GM23338 (cell line): ENCODE measurements at regions not wholly inside any gene's neighbourhood (a gene's known extent, or its start where the extent isn't known, plus 50 kb on each side); places are given as distances from the start of the nearest gene placed in this dataset.
"Not testable (repeated sequence)": the region's sequence is repeated elsewhere in the genome, so short reads cannot be mapped to it uniquely, and the experiment has no call there.

Source experiments
- ATAC-seq: fragments of 200-7000 bp; cut with Tn5 transposase; 3 replicates; pipeline ENCODE4 v1.9.1; 2020
- DNase-seq: peaks from one replicate; pipeline ENCODE4 v3.0.0-alpha.2; 2015; ENCODE audit warnings: low spot score
- H2AFZ ChIP-seq: fragments of 200-600 bp; sonication (generic); 2 replicates; pipeline ENCODE4 v1.8.0; 2016; ENCODE audit warnings: antibody characterized with exemption, mild to moderate bottlenecking, moderate library complexity
- H3F3A ChIP-seq: fragments of 200-600 bp; sonication (generic); replicated peaks from 2 replicates; pipeline ENCODE4 v1.8.0; 2017; ENCODE audit warnings: antibody characterized with exemption, mixed run types, low read depth
- H3K27ac ChIP-seq: fragments of 200-600 bp; sonication (generic); 2 replicates; pipeline ENCODE4 v1.6.1; 2016; ENCODE audit warnings: low read depth
- H3K27me3 ChIP-seq: fragments of 200-600 bp; sonication (generic); 2 replicates; pipeline ENCODE4 v1.8.0; 2016; ENCODE audit warnings: mild to moderate bottlenecking, mixed run types, moderate library complexity; ENCODE audit not compliant: insufficient read depth
- H3K36me3 ChIP-seq: fragments of 200-600 bp; sonication (generic); 2 replicates; pipeline ENCODE4 v1.8.0; 2016; ENCODE audit warnings: mild to moderate bottlenecking; ENCODE audit not compliant: insufficient read depth
- H3K4me1 ChIP-seq: fragments of 200-600 bp; sonication (generic); 2 replicates; pipeline ENCODE4 v1.8.0; 2016; ENCODE audit warnings: mild to moderate bottlenecking, moderate library complexity; ENCODE audit not compliant: insufficient read depth
- H3K4me2 ChIP-seq: fragments of 200-600 bp; sonication (generic); 2 replicates; pipeline ENCODE4 v1.7.1; 2017; ENCODE audit warnings: mixed run types
- H3K4me3 ChIP-seq: fragments of 200-600 bp; sonication (generic); 2 replicates; pipeline ENCODE4 v1.6.1; 2016; ENCODE audit warnings: mixed run types
- H3K79me2 ChIP-seq: fragments of 200-600 bp; sonication (generic); replicated peaks from 2 replicates; pipeline ENCODE4 v1.8.0; 2017; ENCODE audit warnings: mild to moderate bottlenecking; ENCODE audit not compliant: insufficient read depth
- H3K9me2 ChIP-seq: fragments of 200-600 bp; sonication (generic); 2 replicates; pipeline ENCODE4 v1.8.0; 2017; ENCODE audit not compliant: insufficient read depth
- H4K20me1 ChIP-seq: fragments of 200-600 bp; sonication (generic); replicated peaks from 2 replicates; pipeline ENCODE4 v1.8.0; 2017; ENCODE audit warnings: mild to moderate bottlenecking; ENCODE audit not compliant: insufficient read depth
- H3K27ac Mint-ChIP-seq: 2 replicates; pipeline ENCODE4 v1.8.0; 2020; ENCODE audit warnings: inconsistent platforms, mild to moderate bottlenecking, moderate library complexity, mixed read lengths
- H3K27me3 Mint-ChIP-seq: 3 replicates; pipeline ENCODE4 v1.8.0; 2022; ENCODE audit warnings: low read depth, mild to moderate bottlenecking, moderate library complexity, mixed read lengths, inconsistent platforms; ENCODE audit not compliant: insufficient read depth, poor library complexity
- H3K36me3 Mint-ChIP-seq: 3 replicates; pipeline ENCODE4 v1.8.0; 2021; ENCODE audit warnings: low read depth, mild to moderate bottlenecking, inconsistent platforms, moderate library complexity, mixed read lengths
- H3K4me1 Mint-ChIP-seq: 3 replicates; pipeline ENCODE4 v1.8.0; 2020; ENCODE audit warnings: mild to moderate bottlenecking, inconsistent platforms, mixed read lengths
- H3K4me3 Mint-ChIP-seq: 3 replicates; pipeline ENCODE4 v1.8.0; 2021; ENCODE audit warnings: moderate library complexity, mild to moderate bottlenecking, inconsistent platforms, mixed read lengths
- H3K9me3 Mint-ChIP-seq: 3 replicates; pipeline ENCODE4 v1.8.0; 2020; ENCODE audit warnings: moderate library complexity, mild to moderate bottlenecking, inconsistent platforms, mixed read lengths
- ETS1 ChIP-seq: IDR thresholded peaks from 2 replicates; pipeline ENCODE4 v1.6.1; 2016; ENCODE audit warnings: antibody characterized with exemption
- EZH2 ChIP-seq: fragments of 200-600 bp; sonication (generic); IDR thresholded peaks from one replicate; pipeline ENCODE4 v1.8.0; 2017; ENCODE audit warnings: antibody characterized with exemption, mild to moderate bottlenecking, low read depth; ENCODE audit not compliant: unreplicated experiment
- EZH2phosphoT487 ChIP-seq: fragments of 200-600 bp; sonication (generic); IDR thresholded peaks from one replicate; pipeline ENCODE4 v1.8.1; 2018; ENCODE audit warnings: antibody characterized with exemption; ENCODE audit not compliant: unreplicated experiment
- POLR2AphosphoS5 ChIP-seq: IDR thresholded peaks from 2 replicates; pipeline ENCODE4 v1.6.1; 2016; ENCODE audit warnings: antibody characterized with exemption, low read depth
- REST ChIP-seq: IDR thresholded peaks from one replicate; pipeline ENCODE4 v1.6.1; 2018; ENCODE audit warnings: antibody characterized with exemption; ENCODE audit not compliant: unreplicated experiment
- ZNF114 ChIP-seq: fragments of 250-450 bp; sonication (Bioruptor Pico); IDR thresholded peaks from 2 replicates; pipeline ENCODE4 v1.5.0; 2020; ENCODE audit warnings: mild to moderate bottlenecking, moderate library complexity

GRCh38 chrX:40897718-40898270 is 162.5 kb upstream of the MED14 start:
- Mint-ChIP-seq H3K4me3 (no peak overlapping the region), H3K27me3 (no peaks in the 10 kb centered on the region), H3K36me3 (no peaks in the 10 kb centered on the region; the same call in 2 of the 3 replicates), H3K9me3 (peaks cover 2% of the 10 kb centered on the region; the same call in 1 of the 3 replicates), H3K4me1 (peaks cover 14% of the 10 kb centered on the region; the same call in 2 of the 3 replicates), H3K27ac (0 out of 2 replicates have a peak overlapping the region, but pooled peaks have one; percentile 36)
- Histone ChIP-seq H3K27me3 (no peaks in the 10 kb centered on the region), H2AFZ (peak overlapping the region; percentile 69), H3K36me3 (no peaks in the 10 kb centered on the region), H4K20me1 (no peaks in the 10 kb centered on the region), H3K9me2 (no peaks in the 10 kb centered on the region), H3K79me2 (no peaks in the 10 kb centered on the region), H3K4me3 (no peak overlapping the region), H3K4me2 (no peak overlapping the region), H3F3A (no peaks in the 10 kb centered on the region), H3K4me1 (no peaks in the 10 kb centered on the region; the same call in 1 of the 2 replicates), H3K27ac (no peak overlapping the region)
- DNase-seq (no peak), ATAC-seq (no peak; the same call in 2 of the 3 replicates)
- no peak for TF ChIP-seq REST
- TF ChIP-seq POLR2AphosphoS5: no peak
- TF ChIP-seq ZNF114 (CRISPR knock-in tag): no peak
- TF ChIP-seq ETS1: no peak
- TF ChIP-seq EZH2phosphoT487: no peak
- no peak for TF ChIP-seq EZH2

- not testable (repeated sequence) for H3K27me3 ChIP-seq, H3K79me2 ChIP-seq, H3K27me3 Mint-ChIP-seq, H3K4me2 ChIP-seq, H3K4me1 ChIP-seq, ATAC-seq, H3K27ac Mint-ChIP-seq, H3K36me3 ChIP-seq, H3K4me3 ChIP-seq, DNase-seq, H2AFZ ChIP-seq, H4K20me1 ChIP-seq, H3K9me2 ChIP-seq, H3F3A ChIP-seq, H3K4me3 Mint-ChIP-seq, H3K9me3 Mint-ChIP-seq, H3K36me3 Mint-ChIP-seq, H3K4me1 Mint-ChIP-seq, H3K27ac ChIP-seq
Measured at GRCh38 chrX:40904739-40905138, 169.4 kb upstream of the MED14 start.
